ENCODE measurements at regions not wholly inside any gene's neighbourhood (a gene's known extent, or its start where the extent isn't known, plus 50 kb on each side); places are given as distances from the start of the nearest gene placed in this dataset.

DNA sequence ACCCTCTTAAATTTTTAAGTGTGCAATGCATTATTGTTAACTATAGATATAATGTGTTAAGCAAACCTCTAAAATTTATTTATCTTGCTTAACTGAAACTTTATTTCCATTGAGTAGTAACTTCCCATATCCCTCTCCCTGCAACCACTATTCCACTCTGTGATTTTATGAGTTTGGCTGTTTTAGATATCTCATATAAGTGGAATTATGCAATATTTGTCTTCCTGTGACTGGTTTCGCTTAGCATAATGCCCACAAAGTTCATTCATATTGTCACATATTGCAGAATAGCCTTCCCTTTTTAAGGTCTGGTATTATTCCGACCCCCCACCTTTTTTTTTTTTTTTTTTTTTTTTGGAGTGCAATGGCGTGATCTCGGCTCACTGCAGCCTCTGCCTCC, 247.6 kb downstream of the EMP1 start:
- H3K4me3 ChIP-seq (ENCODE audit: low read depth in 1 of 2, low read length in 2 of 2) = no peak overlapping the region
- no peaks in the 10 kb centered on the region for H3K27me3 ChIP-seq (ENCODE audit: control insufficient read depth in 1 of 2, insufficient read depth in 2 of 2, low read length in 2 of 2)
- no peak overlapping the region for H3K9ac ChIP-seq (ENCODE audit: low read depth in 1 of 2, low read length in 2 of 2)
- no peaks in the 10 kb centered on the region for H3K36me3 ChIP-seq (ENCODE audit: control insufficient read depth in 1 of 2, insufficient read depth in 2 of 2, low read length in 2 of 2)
- H3K4me1 ChIP-seq (ENCODE audit: control insufficient read depth in 1 of 2, insufficient read depth in 2 of 2, low read length in 2 of 2) = no peaks in the 10 kb centered on the region
- H3K27ac ChIP-seq (ENCODE audit: low read depth, low read length) = no peak overlapping the region
- H3K9me3 ChIP-seq (ENCODE audit: control insufficient read depth in 1 of 2, low read length in 2 of 2) = peaks cover 0 to 4% of the 10 kb centered on the region in 2 donors

DNA sequence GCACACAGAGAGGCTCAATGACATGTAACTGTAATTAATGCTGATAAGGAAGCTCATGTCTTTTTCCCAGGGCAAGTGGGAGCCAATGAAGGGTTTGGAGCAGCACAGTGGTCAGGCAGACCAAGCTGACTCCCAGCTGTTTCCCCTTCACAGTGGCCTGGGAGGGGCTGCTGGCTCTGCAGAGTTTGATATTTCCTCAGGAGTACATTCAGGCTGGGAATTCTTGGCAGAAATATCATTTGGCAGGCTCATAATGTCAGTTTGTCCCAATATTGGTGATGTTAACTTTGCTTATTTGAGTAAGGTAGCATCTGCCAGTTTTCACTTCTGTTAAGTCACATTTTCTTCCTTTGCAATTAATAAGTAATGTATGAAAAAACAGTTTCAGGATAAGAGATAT, 247.0 kb downstream of the EMP1 start:
- H3K9ac ChIP-seq (ENCODE audit: low read depth in 1 of 2, low read length in 2 of 2) = no peak overlapping the region

DNA sequence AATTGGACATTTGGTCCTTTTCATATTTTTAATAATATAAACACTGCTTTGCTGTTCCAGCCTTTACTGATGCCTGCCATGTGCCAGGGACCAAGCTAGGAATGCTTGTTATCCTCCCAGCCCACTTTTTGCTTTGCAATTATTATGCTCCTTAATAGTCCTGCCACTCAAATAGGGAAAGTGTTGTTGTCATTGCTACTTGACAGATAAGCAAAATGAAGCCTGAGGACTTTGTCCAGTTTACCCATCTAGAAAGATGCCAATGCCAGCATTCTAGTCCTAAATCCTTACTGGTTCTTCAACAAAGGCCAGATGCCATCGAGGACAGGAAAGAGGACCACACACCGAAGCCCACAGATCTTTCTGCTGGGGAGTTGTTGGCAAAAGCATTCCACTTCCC, 246.5 kb downstream of the EMP1 start:
- Histone ChIP-seq H3K36me3 (ENCODE audit: control insufficient read depth in 1 of 2, insufficient read depth in 2 of 2, low read length in 2 of 2) (no peaks in the 10 kb centered on the region), H3K4me1 (ENCODE audit: control insufficient read depth in 1 of 2, insufficient read depth in 2 of 2, low read length in 2 of 2) (no peaks in the 10 kb centered on the region), H3K27ac (ENCODE audit: low read depth, low read length) (no peak overlapping the region), H3K9ac (ENCODE audit: low read depth in 1 of 2, low read length in 2 of 2) (no peak overlapping the region), H3K4me3 (ENCODE audit: low read depth in 1 of 2, low read length in 2 of 2) (no peak overlapping the region), H3K9me3 (ENCODE audit: control insufficient read depth in 1 of 2, low read length in 2 of 2) (peaks cover 0 to 4% of the 10 kb centered on the region in 2 donors), H3K27me3 (ENCODE audit: control insufficient read depth in 1 of 2, insufficient read depth in 2 of 2, low read length in 2 of 2) (peaks cover 0 to 3% of the 10 kb centered on the region in 2 donors)

More for the DNA sequence above, 247.0 kb downstream of the EMP1 start:
- Histone ChIP-seq H3K9me3 (ENCODE audit: control insufficient read depth in 1 of 2, low read length in 2 of 2) (peaks cover 0 to 4% of the 10 kb centered on the region in 2 donors), H3K4me1 (ENCODE audit: control insufficient read depth in 1 of 2, insufficient read depth in 2 of 2, low read length in 2 of 2) (no peaks in the 10 kb centered on the region), H3K36me3 (ENCODE audit: control insufficient read depth in 1 of 2, insufficient read depth in 2 of 2, low read length in 2 of 2) (no peaks in the 10 kb centered on the region), H3K4me3 (ENCODE audit: low read depth in 1 of 2, low read length in 2 of 2) (no peak overlapping the region), H3K27me3 (ENCODE audit: control insufficient read depth in 1 of 2, insufficient read depth in 2 of 2, low read length in 2 of 2) (peaks cover 0 to 1% of the 10 kb centered on the region in 2 donors), H3K27ac (ENCODE audit: low read depth, low read length) (no peak overlapping the region)

DNA sequence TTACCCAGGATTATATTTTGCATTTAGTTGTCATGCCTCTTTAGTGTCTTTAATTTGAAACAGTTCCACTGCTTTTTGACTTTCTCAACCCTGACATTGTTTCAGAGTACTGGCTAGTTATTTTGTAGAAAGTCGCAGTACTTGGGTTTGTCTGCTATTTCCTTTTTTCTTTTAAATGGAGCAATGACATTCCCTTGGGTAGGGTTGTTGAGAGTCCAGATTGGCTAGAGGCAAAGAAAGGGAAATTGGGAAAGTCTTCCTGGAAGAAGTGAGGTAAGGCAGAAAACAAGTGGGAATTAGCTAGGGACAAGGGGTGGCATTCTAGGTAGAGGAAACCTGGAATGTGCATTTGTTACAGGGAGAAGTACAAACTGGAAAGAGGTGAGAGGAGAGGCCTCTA, 245.9 kb downstream of the EMP1 start:
- H3K27ac ChIP-seq (ENCODE audit: low read depth, low read length) = no peak overlapping the region
- H3K4me3 ChIP-seq (ENCODE audit: low read depth in 1 of 2, low read length in 2 of 2) = no peak overlapping the region
- H3K36me3 ChIP-seq (ENCODE audit: control insufficient read depth in 1 of 2, insufficient read depth in 2 of 2, low read length in 2 of 2) = no peaks in the 10 kb centered on the region
- peaks cover 0 to 4% of the 10 kb centered on the region in 2 donors for H3K9me3 ChIP-seq (ENCODE audit: control insufficient read depth in 1 of 2, low read length in 2 of 2)
- peaks cover 0 to 3% of the 10 kb centered on the region in 2 donors for H3K27me3 ChIP-seq (ENCODE audit: control insufficient read depth in 1 of 2, insufficient read depth in 2 of 2, low read length in 2 of 2)
- no peak overlapping the region for H3K9ac ChIP-seq (ENCODE audit: low read depth in 1 of 2, low read length in 2 of 2)
- no peaks in the 10 kb centered on the region for H3K4me1 ChIP-seq (ENCODE audit: control insufficient read depth in 1 of 2, insufficient read depth in 2 of 2, low read length in 2 of 2)

DNA sequence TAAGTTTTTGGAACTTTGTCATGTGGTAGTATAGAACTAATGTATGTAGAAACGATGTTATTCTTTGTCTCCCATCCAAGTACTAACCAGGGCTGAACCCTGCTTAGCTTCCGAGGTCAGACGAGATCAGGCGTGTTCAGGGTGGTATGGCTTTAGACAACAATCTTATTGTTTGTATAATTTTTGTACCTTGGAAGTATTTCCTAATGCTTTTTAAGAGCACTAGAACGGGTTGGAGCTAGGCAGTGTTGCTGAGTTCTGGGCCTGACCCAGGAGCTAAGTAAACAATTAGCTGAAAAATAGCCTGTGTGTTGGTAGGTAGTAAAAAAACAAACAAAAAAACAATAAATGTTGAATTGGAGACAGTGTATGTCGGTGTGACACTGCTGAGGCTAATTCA, 244.3 kb downstream of the EMP1 start:
- H3K4me1 ChIP-seq (ENCODE audit: control insufficient read depth in 1 of 2, insufficient read depth in 2 of 2, low read length in 2 of 2) = peaks cover 0 to 5% of the 10 kb centered on the region in 2 donors

DNA sequence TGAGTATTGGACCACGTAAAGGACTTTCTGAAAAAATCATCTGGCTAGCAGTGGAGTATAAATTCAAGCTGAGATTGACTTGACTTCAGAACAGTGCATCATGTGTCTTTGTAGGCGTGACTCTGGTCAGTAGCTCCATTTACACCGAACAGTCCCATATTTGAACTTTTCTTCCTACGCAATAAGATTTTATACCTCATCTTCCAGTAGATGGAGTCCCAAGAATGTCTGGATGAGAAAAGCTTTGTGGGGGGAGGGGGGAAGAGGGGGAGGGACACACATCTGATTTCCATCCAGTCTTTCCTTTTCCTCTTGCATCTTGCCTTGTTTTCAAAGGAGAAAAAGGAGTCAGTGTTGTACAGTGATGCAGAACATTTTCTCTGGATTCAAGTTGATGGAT, 241.0 kb downstream of the EMP1 start:
- H3K9me3 ChIP-seq (ENCODE audit: control insufficient read depth in 1 of 2, low read length in 2 of 2) = no peaks in the 10 kb centered on the region
- H3K36me3 ChIP-seq (ENCODE audit: control insufficient read depth in 1 of 2, insufficient read depth in 2 of 2, low read length in 2 of 2) = no peaks in the 10 kb centered on the region
- no peak overlapping the region for H3K9ac ChIP-seq (ENCODE audit: low read depth in 1 of 2, low read length in 2 of 2)
- no peak overlapping the region for H3K27ac ChIP-seq (ENCODE audit: low read depth, low read length)
- H3K4me3 ChIP-seq (ENCODE audit: low read depth in 1 of 2, low read length in 2 of 2) = no peak overlapping the region
- peaks cover 0 to 5% of the 10 kb centered on the region in 2 donors for H3K4me1 ChIP-seq (ENCODE audit: control insufficient read depth in 1 of 2, insufficient read depth in 2 of 2, low read length in 2 of 2)
- peaks cover 0 to 3% of the 10 kb centered on the region in 2 donors for H3K27me3 ChIP-seq (ENCODE audit: control insufficient read depth in 1 of 2, insufficient read depth in 2 of 2, low read length in 2 of 2)

More for the DNA sequence above, 244.3 kb downstream of the EMP1 start:
- Histone ChIP-seq H3K27me3 (ENCODE audit: control insufficient read depth in 1 of 2, insufficient read depth in 2 of 2, low read length in 2 of 2) (peaks cover 0 to 3% of the 10 kb centered on the region in 2 donors), H3K36me3 (ENCODE audit: control insufficient read depth in 1 of 2, insufficient read depth in 2 of 2, low read length in 2 of 2) (no peaks in the 10 kb centered on the region), H3K27ac (ENCODE audit: low read depth, low read length) (no peak overlapping the region), H3K9me3 (ENCODE audit: control insufficient read depth in 1 of 2, low read length in 2 of 2) (peaks cover 0 to 4% of the 10 kb centered on the region in 2 donors), H3K4me3 (ENCODE audit: low read depth in 1 of 2, low read length in 2 of 2) (no peak overlapping the region), H3K9ac (ENCODE audit: low read depth in 1 of 2, low read length in 2 of 2) (no peak overlapping the region)

DNA sequence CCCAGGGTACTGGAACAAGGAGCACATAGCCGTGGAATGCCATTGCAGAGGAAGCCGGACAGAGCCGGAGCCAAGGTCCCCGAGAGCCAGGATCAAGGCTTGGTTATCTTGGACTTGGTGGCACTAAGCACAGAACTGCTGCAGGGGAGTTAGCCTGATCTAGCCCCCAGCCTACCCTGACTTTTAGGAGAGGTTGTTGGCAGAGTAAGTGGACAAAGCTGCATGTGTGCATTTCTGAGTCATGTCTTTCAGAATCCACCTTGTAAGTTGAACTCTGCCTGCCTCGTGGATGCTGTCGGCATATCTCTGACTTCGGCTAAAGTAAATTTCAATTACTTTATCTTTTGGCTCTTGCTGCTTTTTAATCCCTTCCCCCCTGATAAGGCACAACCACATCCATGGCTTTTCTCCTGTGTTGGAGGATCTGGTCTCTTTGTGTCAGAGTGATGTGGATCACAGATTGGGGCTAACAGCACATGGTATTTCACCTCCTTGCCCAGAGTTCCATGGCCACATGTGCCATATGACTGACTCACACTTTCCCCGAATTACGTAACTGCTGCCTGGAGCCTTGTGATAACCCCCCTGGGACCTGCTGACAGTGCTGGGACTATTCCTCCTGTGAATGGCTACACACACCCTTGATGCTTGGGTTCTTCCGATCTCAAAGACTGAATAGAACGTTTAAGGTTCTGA, 240.3 kb downstream of the EMP1 start:
- Histone ChIP-seq H3K4me3 (ENCODE audit: low read depth in 1 of 2, low read length in 2 of 2) (no peak overlapping the region), H3K9me3 (ENCODE audit: control insufficient read depth in 1 of 2, low read length in 2 of 2) (no peaks in the 10 kb centered on the region), H3K4me1 (ENCODE audit: control insufficient read depth in 1 of 2, insufficient read depth in 2 of 2, low read length in 2 of 2) (peaks cover 0 to 5% of the 10 kb centered on the region in 2 donors), H3K27me3 (ENCODE audit: control insufficient read depth in 1 of 2, insufficient read depth in 2 of 2, low read length in 2 of 2) (peaks cover 0 to 3% of the 10 kb centered on the region in 2 donors), H3K27ac (ENCODE audit: low read depth, low read length) (no peak overlapping the region), H3K9ac (ENCODE audit: low read depth in 1 of 2, low read length in 2 of 2) (no peak overlapping the region), H3K36me3 (ENCODE audit: control insufficient read depth in 1 of 2, insufficient read depth in 2 of 2, low read length in 2 of 2) (no peaks in the 10 kb centered on the region)

DNA sequence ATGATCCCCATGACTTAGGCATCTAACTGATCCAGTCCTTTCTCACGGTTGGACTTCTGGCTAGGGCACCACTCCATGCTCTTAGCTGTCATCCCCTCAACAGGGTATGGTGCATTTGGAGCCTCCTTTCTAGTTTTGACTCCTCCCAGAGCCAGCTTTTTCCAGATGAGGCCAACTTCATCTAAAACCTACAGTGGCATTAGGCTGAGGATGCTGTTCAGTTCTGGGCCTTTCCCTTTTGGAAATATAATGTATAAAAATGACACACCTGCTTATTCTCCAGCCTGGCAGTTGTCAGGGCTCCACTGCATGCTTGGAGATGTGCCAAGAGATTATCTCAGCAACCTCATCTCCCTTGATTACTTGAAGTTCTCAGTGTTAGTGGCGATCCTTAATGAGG, 239.7 kb downstream of the EMP1 start:
- H3K9me3 ChIP-seq (ENCODE audit: control insufficient read depth in 1 of 2, low read length in 2 of 2) = no peaks in the 10 kb centered on the region
- no peak overlapping the region for H3K9ac ChIP-seq (ENCODE audit: low read depth in 1 of 2, low read length in 2 of 2)
- no peaks in the 10 kb centered on the region for H3K36me3 ChIP-seq (ENCODE audit: control insufficient read depth in 1 of 2, insufficient read depth in 2 of 2, low read length in 2 of 2)
- H3K4me1 ChIP-seq (ENCODE audit: control insufficient read depth in 1 of 2, insufficient read depth in 2 of 2, low read length in 2 of 2) = peaks cover 0 to 5% of the 10 kb centered on the region in 2 donors
- H3K4me3 ChIP-seq (ENCODE audit: low read depth in 1 of 2, low read length in 2 of 2) = no peak overlapping the region
- H3K27me3 ChIP-seq (ENCODE audit: control insufficient read depth in 1 of 2, insufficient read depth in 2 of 2, low read length in 2 of 2) = peaks cover 0 to 3% of the 10 kb centered on the region in 2 donors
- no peak overlapping the region for H3K27ac ChIP-seq (ENCODE audit: low read depth, low read length)

DNA sequence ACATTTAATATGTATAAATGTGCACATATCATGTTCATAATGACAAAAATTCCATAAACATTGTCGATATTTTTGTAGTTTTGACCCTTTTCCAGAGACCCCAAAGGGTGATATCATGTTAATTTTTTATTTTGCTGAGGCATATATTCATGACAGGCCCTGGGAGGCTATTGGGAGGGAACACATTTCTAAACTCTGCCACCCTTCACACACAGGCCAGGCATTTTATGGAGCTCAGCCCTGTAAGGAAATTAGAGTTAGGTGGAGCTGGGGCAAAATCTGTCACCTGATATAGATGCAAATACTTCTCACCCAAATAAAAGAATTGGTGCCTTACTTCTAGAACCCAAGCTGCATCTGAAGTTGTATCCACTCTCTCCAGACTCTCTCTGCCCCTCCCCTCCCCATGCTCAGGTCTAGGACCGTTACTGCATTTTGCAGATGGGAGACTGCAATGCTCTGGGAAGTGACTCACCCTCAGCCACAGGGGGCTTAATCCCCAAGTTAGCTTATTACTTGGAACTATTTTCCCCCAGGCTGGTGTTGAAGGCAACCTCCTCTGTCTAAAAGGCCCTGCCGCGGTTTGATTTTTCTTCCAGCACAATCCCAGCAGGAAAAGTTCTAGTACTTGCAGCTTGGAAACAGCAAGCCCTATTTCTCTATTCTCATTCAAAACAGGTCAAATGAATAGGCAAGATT, 238.9 kb downstream of the EMP1 start:
- Histone ChIP-seq H3K27ac (ENCODE audit: low read depth, low read length) (no peak overlapping the region), H3K36me3 (ENCODE audit: control insufficient read depth in 1 of 2, insufficient read depth in 2 of 2, low read length in 2 of 2) (no peaks in the 10 kb centered on the region), H3K4me1 (ENCODE audit: control insufficient read depth in 1 of 2, insufficient read depth in 2 of 2, low read length in 2 of 2) (peaks cover 0 to 5% of the 10 kb centered on the region in 2 donors), H3K9ac (ENCODE audit: low read depth in 1 of 2, low read length in 2 of 2) (no peak overlapping the region), H3K27me3 (ENCODE audit: control insufficient read depth in 1 of 2, insufficient read depth in 2 of 2, low read length in 2 of 2) (peaks cover 0 to 3% of the 10 kb centered on the region in 2 donors), H3K4me3 (ENCODE audit: low read depth in 1 of 2, low read length in 2 of 2) (no peak overlapping the region), H3K9me3 (ENCODE audit: control insufficient read depth in 1 of 2, low read length in 2 of 2) (no peaks in the 10 kb centered on the region)

DNA sequence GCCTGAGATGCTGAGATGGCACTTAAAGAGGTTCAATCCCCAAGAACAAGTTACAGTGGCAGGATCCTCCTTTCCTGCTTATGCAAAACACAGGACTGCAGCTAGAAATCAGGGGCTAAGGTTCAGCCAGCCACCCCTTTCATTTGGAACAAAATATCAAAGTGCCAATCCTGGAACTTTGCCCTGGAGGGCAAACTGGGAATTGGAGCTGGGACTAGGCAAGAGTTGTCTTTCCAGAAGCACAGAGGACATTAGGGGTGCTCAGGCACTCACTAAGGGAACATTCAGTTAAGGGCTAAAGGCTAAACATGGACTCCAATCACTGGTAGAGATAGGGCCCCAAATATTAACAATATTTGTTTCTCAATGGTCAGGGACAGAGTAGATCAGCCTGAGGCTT, 237.2 kb downstream of the EMP1 start:
- H3K4me3 ChIP-seq (ENCODE audit: low read depth in 1 of 2, low read length in 2 of 2) = no peak overlapping the region
- no peak overlapping the region for H3K27ac ChIP-seq (ENCODE audit: low read depth, low read length)
- H3K9ac ChIP-seq (ENCODE audit: low read depth in 1 of 2, low read length in 2 of 2) = no peak overlapping the region
- H3K4me1 ChIP-seq (ENCODE audit: control insufficient read depth in 1 of 2, insufficient read depth in 2 of 2, low read length in 2 of 2) = peaks cover 0 to 5% of the 10 kb centered on the region in 2 donors
- no peaks in the 10 kb centered on the region for H3K36me3 ChIP-seq (ENCODE audit: control insufficient read depth in 1 of 2, insufficient read depth in 2 of 2, low read length in 2 of 2)
- no peaks in the 10 kb centered on the region for H3K9me3 ChIP-seq (ENCODE audit: control insufficient read depth in 1 of 2, low read length in 2 of 2)
- H3K27me3 ChIP-seq (ENCODE audit: control insufficient read depth in 1 of 2, insufficient read depth in 2 of 2, low read length in 2 of 2) = peaks cover 0 to 3% of the 10 kb centered on the region in 2 donors
